GM12878 (cell line): ENCODE measurements at regions not wholly inside any gene's neighbourhood (a gene's known extent, or its start where the extent isn't known, plus 50 kb on each side); places are given as distances from the start of the nearest gene placed in this dataset.

Source experiments
- ATAC-seq: fragments of 200-7000 bp; cut with Tn5 transposase; 3 replicates; pipeline ENCODE4 v1.9.1; 2020; ENCODE audit warnings: mild to moderate bottlenecking, moderate library complexity
- BruUV-seq: library from RNA; stranded (reverse); fragments of 400-500 nt; replicated peaks from 2 replicates; lab custom pipeline; 2021; lab: Mats Ljungman, UMichigan
- CTCF ChIA-PET: fragments of 300-600 bp; sonication (Branson Sonifier 250); formaldehyde crosslinking; extraction: SDS; loops from one replicate; lab custom pipeline; 2021; ENCODE audit warnings: inconsistent platforms; lab: Yijun Ruan, JAX
- POLR2A ChIA-PET: fragments of 350-600 bp; formaldehyde crosslinking; extraction: SDS; loops from one replicate; lab custom pipeline; 2021; ENCODE audit warnings: inconsistent platforms; lab: Charles Lee
- RAD21 ChIA-PET: fragments of 300-600 bp; sonication (Branson Sonifier 250); formaldehyde crosslinking; loops from one replicate; lab custom pipeline; 2023; ENCODE audit warnings: antibody characterized with exemption; ENCODE audit not compliant: unreplicated experiment; lab: Charles Lee
- SMC1A ChIA-PET: fragments of 300-600 bp; sonication (Branson Sonifier 250); formaldehyde crosslinking; loops from one replicate; lab custom pipeline; 2023; ENCODE audit not compliant: unreplicated experiment, uncharacterized antibody; lab: Charles Lee
- DNase-seq: peaks from one replicate; pipeline ENCODE4 v3.0.0-alpha.2; 2011; ENCODE audit warnings: low read depth, low spot score
- FAIRE-seq: peaks from 3 replicates; lab custom pipeline; 2011; peaks lifted over from hg19 to GRCh38; lab: Jason Lieb, UNC
- H2AFZ ChIP-seq: 2 replicates; pipeline ENCODE4 v1.6.0; 2011; ENCODE audit warnings: low read depth, low read length, control low read depth; ENCODE audit not compliant: control insufficient read depth
- H3K27ac ChIP-seq: 2 replicates; pipeline ENCODE4 v1.5.1; 2011; ENCODE audit warnings: control low read depth; ENCODE audit not compliant: control insufficient read depth, insufficient read depth
- H3K27me3 ChIP-seq, 2 experiments: replicated peaks in 1 of 2; 2 replicates each; pipeline versions ENCODE4 v1.6.0 to v1.6.1; 2011; ENCODE audit warnings: low read length in 1 of 2; ENCODE audit not compliant: control insufficient read depth in 2 of 2, insufficient read depth in 2 of 2
- H3K36me3 ChIP-seq, 2 experiments: 2 replicates each; pipeline ENCODE4 v1.5.1; 2011; ENCODE audit warnings: low read length in 1 of 2; ENCODE audit not compliant: control insufficient read depth in 2 of 2, insufficient read depth in 2 of 2
- H3K4me1 ChIP-seq: 2 replicates; pipeline ENCODE4 v1.6.1; 2011; ENCODE audit warnings: mild to moderate bottlenecking, low read length, moderate library complexity, mixed read lengths; ENCODE audit not compliant: control insufficient read depth, insufficient read depth
- H3K4me2 ChIP-seq: 2 replicates; pipeline ENCODE4 v1.6.0; 2011; ENCODE audit warnings: control low read depth; ENCODE audit not compliant: control insufficient read depth, insufficient read depth
- H3K4me3 ChIP-seq: fragments of 200-600 bp; sonication (generic); 2 replicates; pipeline ENCODE4 v1.5.1; 2016
- H3K79me2 ChIP-seq: 2 replicates; pipeline ENCODE4 v1.6.0; 2011; ENCODE audit warnings: low read length; ENCODE audit not compliant: control insufficient read depth, insufficient read depth
- H3K9ac ChIP-seq: 2 replicates; pipeline ENCODE4 v1.8.0; 2011; ENCODE audit warnings: low read length, control low read depth, mixed read lengths; ENCODE audit not compliant: control insufficient read depth, insufficient read depth
- H3K9me3 ChIP-seq: replicated peaks from 3 replicates; pipeline ENCODE4 v1.5.1; 2011; ENCODE audit warnings: mild to moderate bottlenecking, low read length; ENCODE audit not compliant: control insufficient read depth, insufficient read depth
- H4K20me1 ChIP-seq: 2 replicates; pipeline ENCODE4 v1.6.0; 2011; ENCODE audit not compliant: control insufficient read depth, insufficient read depth
- HCFC1 ChIP-seq: fragments of 150-350 bp; IDR thresholded peaks from 2 replicates; pipeline ENCODE4 v1.6.1; 2014; ENCODE audit warnings: low read length
- MXI1 ChIP-seq: fragments of 150-350 bp; IDR thresholded peaks from 2 replicates; pipeline ENCODE4 v1.6.1; 2011; ENCODE audit warnings: low read depth, mild to moderate bottlenecking, inconsistent platforms, low read length, improper control_type of control experiment
- PML ChIP-seq: IDR thresholded peaks from 2 replicates; pipeline ENCODE4 v1.6.1; 2012; ENCODE audit warnings: low read length, inconsistent platforms
- POLR2AphosphoS2 ChIP-seq: IDR thresholded peaks from 2 replicates; pipeline ENCODE4 v1.6.1; 2011; ENCODE audit warnings: low read depth, mild to moderate bottlenecking, low read length, improper control_type of control experiment, moderate library complexity
- RAD21 ChIP-seq: IDR thresholded peaks from 2 replicates; pipeline ENCODE4 v1.6.1; 2011; ENCODE audit warnings: mild to moderate bottlenecking, low read depth, low read length, moderate library complexity; ENCODE audit not compliant: insufficient read depth
- RAD51 ChIP-seq: fragments of 450-650 bp; IDR thresholded peaks from 2 replicates; pipeline ENCODE4 v1.6.1; 2016; ENCODE audit warnings: moderate library complexity, mild to moderate bottlenecking, inconsistent platforms
- SMAD1 ChIP-seq: fragments of 450-650 bp; IDR thresholded peaks from 2 replicates; pipeline ENCODE4 v1.6.1; 2018; ENCODE audit warnings: mild to moderate bottlenecking, low read depth; ENCODE audit not compliant: partially characterized antibody
- SREBF1 ChIP-seq: IDR thresholded peaks from 2 replicates; pipeline ENCODE4 v1.6.1; 2012; ENCODE audit warnings: mild to moderate bottlenecking, low read length
- TAF1 ChIP-seq: IDR thresholded peaks from 2 replicates; pipeline ENCODE4 v1.6.1; 2011; ENCODE audit warnings: mild to moderate bottlenecking, low read depth, low read length, borderline replicate concordance
- WGBS: methylation state at CpG from one replicate; pipeline ENCODE4 v1.1.6; 2016; ENCODE audit warnings: low lambda C conversion rate; ENCODE audit not compliant: insufficient replicate concordance, insufficient coverage; ENCODE audit errors: missing lambda C conversion rate; 5-methylcytosine and 5-hydroxymethylcytosine counted together
- in situ Hi-C: fragments of 300-500 bp; cut with MboI; formaldehyde crosslinking; loops from 9 replicates; pipeline ENCODE4 v1.14.3; 2018; ENCODE audit warnings: mixed read lengths
- intact Hi-C: fragments of 100-400 bp; cut with micrococcal nuclease; formaldehyde crosslinking; loops from one replicate; pipeline ENCODE4 v1.14.2; 2022; ENCODE audit not compliant: unreplicated experiment
- TF ChIP-seq, protein P1 (sequence below): IDR thresholded peaks from 2 replicates; pipeline ENCODE4 v1.6.1; 2011; ENCODE audit warnings: low read depth, low read length, improper control_type of control experiment, borderline replicate concordance
- TF ChIP-seq, protein P2 (sequence below): fragments of 450-650 bp; IDR thresholded peaks from 2 replicates; pipeline ENCODE4 v1.6.1; 2016; ENCODE audit warnings: mild to moderate bottlenecking
- TF ChIP-seq, protein P3 (sequence below): fragments of 450-650 bp; IDR thresholded peaks from 2 replicates; pipeline ENCODE4 v1.6.1; 2017; ENCODE audit warnings: mild to moderate bottlenecking, low read depth, inconsistent platforms; ENCODE audit not compliant: poor library complexity, severe bottlenecking
- TF ChIP-seq, protein P4 (sequence below): IDR thresholded peaks from 2 replicates; pipeline ENCODE4 v1.6.1; 2012; ENCODE audit warnings: low read depth, low read length, improper control_type of control experiment

DNA sequence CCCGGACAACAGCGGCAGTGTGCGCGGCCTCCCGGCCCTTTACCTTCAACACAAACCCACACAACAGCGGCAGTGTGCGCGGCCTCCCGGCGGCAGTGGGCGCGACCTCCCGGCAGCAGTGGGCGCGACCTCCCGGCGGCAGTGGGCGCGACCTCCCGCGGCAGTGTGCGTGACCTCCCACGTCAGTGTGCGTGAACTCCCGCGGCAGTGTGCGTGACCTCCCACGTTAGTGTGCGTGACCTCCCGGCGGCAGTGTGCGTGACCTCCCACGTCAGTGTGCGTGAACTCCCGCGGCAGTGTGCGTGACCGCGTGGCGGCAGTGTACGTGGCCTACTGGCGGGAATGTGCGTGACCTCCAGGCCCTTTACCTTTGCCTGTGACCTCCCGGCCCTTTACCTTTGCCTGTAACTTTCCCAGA, 576.6 kb upstream of the FRG1 start:
- Histone ChIP-seq H2AFZ (no peak overlapping the region), H4K20me1 (no peaks in the 10 kb centered on the region), H3K4me3 (no peak overlapping the region), H3K27ac (no peak overlapping the region), H3K4me2 (no peak overlapping the region), H3K9ac (no peak overlapping the region), H3K27me3 (no peaks in the 10 kb centered on the region), H3K4me1 (no peaks in the 10 kb centered on the region), H3K9me3 (no peaks in the 10 kb centered on the region), H3K36me3 (no peaks in the 10 kb centered on the region), H3K79me2 (no peaks in the 10 kb centered on the region)
- RAD21 ChIA-PET, result no interaction called here
- BruUV-seq, result no TSS peak
- POLR2A ChIA-PET, result no interaction called here
- ATAC-seq (no peak), DNase-seq (no peak), FAIRE-seq (no peak)
- TF ChIP-seq RAD51, result no peak
- TF ChIP-seq, protein P1, sequence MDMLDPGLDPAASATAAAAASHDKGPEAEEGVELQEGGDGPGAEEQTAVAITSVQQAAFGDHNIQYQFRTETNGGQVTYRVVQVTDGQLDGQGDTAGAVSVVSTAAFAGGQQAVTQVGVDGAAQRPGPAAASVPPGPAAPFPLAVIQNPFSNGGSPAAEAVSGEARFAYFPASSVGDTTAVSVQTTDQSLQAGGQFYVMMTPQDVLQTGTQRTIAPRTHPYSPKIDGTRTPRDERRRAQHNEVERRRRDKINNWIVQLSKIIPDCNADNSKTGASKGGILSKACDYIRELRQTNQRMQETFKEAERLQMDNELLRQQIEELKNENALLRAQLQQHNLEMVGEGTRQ, result no peak
- no peak for TF ChIP-seq SMAD1
- no peak for TF ChIP-seq HCFC1
- no peak for TF ChIP-seq SREBF1
- no peak for TF ChIP-seq PML
- TF ChIP-seq RAD21, result no peak
- TF ChIP-seq, protein P2, sequence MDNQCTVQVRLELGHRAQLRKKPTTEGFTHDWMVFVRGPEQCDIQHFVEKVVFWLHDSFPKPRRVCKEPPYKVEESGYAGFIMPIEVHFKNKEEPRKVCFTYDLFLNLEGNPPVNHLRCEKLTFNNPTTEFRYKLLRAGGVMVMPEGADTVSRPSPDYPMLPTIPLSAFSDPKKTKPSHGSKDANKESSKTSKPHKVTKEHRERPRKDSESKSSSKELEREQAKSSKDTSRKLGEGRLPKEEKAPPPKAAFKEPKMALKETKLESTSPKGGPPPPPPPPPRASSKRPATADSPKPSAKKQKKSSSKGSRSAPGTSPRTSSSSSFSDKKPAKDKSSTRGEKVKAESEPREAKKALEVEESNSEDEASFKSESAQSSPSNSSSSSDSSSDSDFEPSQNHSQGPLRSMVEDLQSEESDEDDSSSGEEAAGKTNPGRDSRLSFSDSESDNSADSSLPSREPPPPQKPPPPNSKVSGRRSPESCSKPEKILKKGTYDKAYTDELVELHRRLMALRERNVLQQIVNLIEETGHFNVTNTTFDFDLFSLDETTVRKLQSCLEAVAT, result no peak
- TF ChIP-seq, protein P3, sequence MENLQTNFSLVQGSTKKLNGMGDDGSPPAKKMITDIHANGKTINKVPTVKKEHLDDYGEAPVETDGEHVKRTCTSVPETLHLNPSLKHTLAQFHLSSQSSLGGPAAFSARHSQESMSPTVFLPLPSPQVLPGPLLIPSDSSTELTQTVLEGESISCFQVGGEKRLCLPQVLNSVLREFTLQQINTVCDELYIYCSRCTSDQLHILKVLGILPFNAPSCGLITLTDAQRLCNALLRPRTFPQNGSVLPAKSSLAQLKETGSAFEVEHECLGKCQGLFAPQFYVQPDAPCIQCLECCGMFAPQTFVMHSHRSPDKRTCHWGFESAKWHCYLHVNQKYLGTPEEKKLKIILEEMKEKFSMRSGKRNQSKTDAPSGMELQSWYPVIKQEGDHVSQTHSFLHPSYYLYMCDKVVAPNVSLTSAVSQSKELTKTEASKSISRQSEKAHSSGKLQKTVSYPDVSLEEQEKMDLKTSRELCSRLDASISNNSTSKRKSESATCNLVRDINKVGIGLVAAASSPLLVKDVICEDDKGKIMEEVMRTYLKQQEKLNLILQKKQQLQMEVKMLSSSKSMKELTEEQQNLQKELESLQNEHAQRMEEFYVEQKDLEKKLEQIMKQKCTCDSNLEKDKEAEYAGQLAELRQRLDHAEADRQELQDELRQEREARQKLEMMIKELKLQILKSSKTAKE, result no peak
- TF ChIP-seq MXI1, result no peak
- TF ChIP-seq, protein P4, sequence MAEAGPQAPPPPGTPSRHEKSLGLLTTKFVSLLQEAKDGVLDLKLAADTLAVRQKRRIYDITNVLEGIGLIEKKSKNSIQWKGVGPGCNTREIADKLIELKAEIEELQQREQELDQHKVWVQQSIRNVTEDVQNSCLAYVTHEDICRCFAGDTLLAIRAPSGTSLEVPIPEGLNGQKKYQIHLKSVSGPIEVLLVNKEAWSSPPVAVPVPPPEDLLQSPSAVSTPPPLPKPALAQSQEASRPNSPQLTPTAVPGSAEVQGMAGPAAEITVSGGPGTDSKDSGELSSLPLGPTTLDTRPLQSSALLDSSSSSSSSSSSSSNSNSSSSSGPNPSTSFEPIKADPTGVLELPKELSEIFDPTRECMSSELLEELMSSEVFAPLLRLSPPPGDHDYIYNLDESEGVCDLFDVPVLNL, result no peak
- no peak for TF ChIP-seq TAF1
- TF ChIP-seq POLR2AphosphoS2, result no peak
- CTCF ChIA-PET, result no interaction called here
- WGBS, result 74% methylated on average over 10 of the region's 44 CpGs
- in situ Hi-C loops, result no loop called here
- SMC1A ChIA-PET, result no interaction called here
- intact Hi-C loops, result no loop called here
